GM19463 (cell line): ENCODE measurements at regions not wholly inside any gene's neighbourhood (a gene's known extent, or its start where the extent isn't known, plus 50 kb on each side); places are given as distances from the start of the nearest gene placed in this dataset.

Experiments used
- ATAC-seq: cut with Tn5 transposase; IDR thresholded peaks from one replicate; pipeline ENCODE4 v1.9.1; 2021; ENCODE audit warnings: mild to moderate bottlenecking, moderate library complexity; ENCODE audit not compliant: unreplicated experiment

GRCh38 chr3:34219556-34219955 lies 421.1 kb downstream of the PDCD6IP start:
- ATAC-seq: no peak

- no peak for ATAC-seq
Observed at GRCh38 chr3:34225821-34226366, 427.5 kb downstream of the PDCD6IP start.

- no peak for ATAC-seq
Observed at GRCh38 chr3:34229876-34230275, 431.4 kb downstream of the PDCD6IP start.

GRCh38 chr3:34235096-34235495 lies 436.7 kb downstream of the PDCD6IP start:
- ATAC-seq: no peak

- ATAC-seq: no peak
Observed at GRCh38 chr3:34237946-34238345, 439.5 kb downstream of the PDCD6IP start.

GRCh38 chr3:34238407-34238806 lies 440.0 kb downstream of the PDCD6IP start:
- ATAC-seq: no peak

GRCh38 chr3:34239287-34239686 lies 440.9 kb downstream of the PDCD6IP start:
- ATAC-seq: no peak

- no peak for ATAC-seq
Observed at GRCh38 chr3:34239875-34240274, 441.4 kb downstream of the PDCD6IP start.

GRCh38 chr3:34247401-34247800 lies 449.0 kb downstream of the PDCD6IP start:
- no peak for ATAC-seq

GRCh38 chr3:34248352-34248751 lies 449.9 kb downstream of the PDCD6IP start:
- ATAC-seq: peak; percentile 97

GRCh38 chr3:34254285-34254684 lies 455.9 kb downstream of the PDCD6IP start:
- ATAC-seq: no peak

GRCh38 chr3:34256021-34256420 lies 457.6 kb downstream of the PDCD6IP start:
- ATAC-seq: no peak

GRCh38 chr3:34256791-34257190 lies 458.4 kb downstream of the PDCD6IP start:
- no peak for ATAC-seq

- no peak for ATAC-seq
Observed at GRCh38 chr3:34258271-34258998, 460.0 kb downstream of the PDCD6IP start.

GRCh38 chr3:34260271-34261000 lies 462.0 kb downstream of the PDCD6IP start:
- no peak for ATAC-seq

GRCh38 chr3:34261001-34261385 lies 462.6 kb downstream of the PDCD6IP start:
- ATAC-seq: no peak

GRCh38 chr3:34263101-34263621 lies 464.7 kb downstream of the PDCD6IP start:
- ATAC-seq: no peak

- no peak for ATAC-seq
Observed at GRCh38 chr3:34264337-34265041, 466.1 kb downstream of the PDCD6IP start.

GRCh38 chr3:34267088-34267487 lies 468.7 kb downstream of the PDCD6IP start:
- ATAC-seq: no peak

- no peak for ATAC-seq
Observed at GRCh38 chr3:34268032-34268709, 469.7 kb downstream of the PDCD6IP start.

- ATAC-seq: no peak
Observed at GRCh38 chr3:34275811-34276210, 477.4 kb downstream of the PDCD6IP start.
